AG04449 (cell line): ENCODE measurements at regions not wholly inside any gene's neighbourhood (a gene's known extent, or its start where the extent isn't known, plus 50 kb on each side); places are given as distances from the start of the nearest gene placed in this dataset.

ENCODE experiments used
- CTCF ChIA-PET: fragments of 350-600 bp; formaldehyde crosslinking; extraction: SDS; loops from one replicate; lab custom pipeline; 2021; ENCODE audit warnings: antibody characterized with exemption; lab: Yijun Ruan, JAX
- POLR2A ChIA-PET: fragments of 400-600, 350-600 bp; formaldehyde crosslinking; extraction: SDS; loops from one replicate; lab custom pipeline; 2020; ENCODE audit warnings: antibody characterized with exemption, inconsistent platforms; lab: Yijun Ruan, JAX
- DNase-seq: peaks from one replicate; pipeline ENCODE4 v3.0.0-alpha.2; 2010; ENCODE audit warnings: low read depth, low spot score
- H3K4me3 ChIP-seq: 2 replicates; pipeline ENCODE4 v1.5.1; 2011; ENCODE audit warnings: low read depth, mild to moderate bottlenecking, control low read depth, low read length
- TF ChIP-seq, protein P1 (sequence below): IDR thresholded peaks from one replicate; pipeline ENCODE4 v1.5.1; 2011; ENCODE audit warnings: mild to moderate bottlenecking, moderate library complexity, low read length, control low read depth, inconsistent platforms; ENCODE audit not compliant: insufficient read depth; ENCODE audit errors: missing control alignments

DNA sequence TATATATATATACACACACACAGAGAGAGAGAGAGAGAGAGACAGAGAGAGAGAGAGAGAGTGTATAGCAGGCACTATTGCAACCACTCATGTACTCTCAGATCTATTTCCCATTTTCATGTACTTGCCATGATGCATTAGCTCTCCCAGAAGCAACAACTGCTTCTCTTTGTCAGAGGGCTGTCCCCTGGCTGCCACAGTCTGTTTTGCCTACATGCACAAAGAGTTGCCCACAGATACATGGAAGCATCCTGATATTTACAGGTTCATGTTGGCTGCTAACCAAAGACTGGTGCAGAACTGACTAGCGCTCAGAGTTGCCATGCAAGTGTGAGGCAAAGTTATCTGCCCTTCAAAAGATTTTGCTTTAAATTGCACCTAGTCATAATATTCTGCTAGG lies 469.3 kb upstream of the ZNF804A start:
- ChIA-PET POLR2A (no interaction called here), CTCF (no interaction called here)
- DNase-seq = no peak
- no peak overlapping the region for H3K4me3 ChIP-seq
- TF ChIP-seq, protein P1, sequence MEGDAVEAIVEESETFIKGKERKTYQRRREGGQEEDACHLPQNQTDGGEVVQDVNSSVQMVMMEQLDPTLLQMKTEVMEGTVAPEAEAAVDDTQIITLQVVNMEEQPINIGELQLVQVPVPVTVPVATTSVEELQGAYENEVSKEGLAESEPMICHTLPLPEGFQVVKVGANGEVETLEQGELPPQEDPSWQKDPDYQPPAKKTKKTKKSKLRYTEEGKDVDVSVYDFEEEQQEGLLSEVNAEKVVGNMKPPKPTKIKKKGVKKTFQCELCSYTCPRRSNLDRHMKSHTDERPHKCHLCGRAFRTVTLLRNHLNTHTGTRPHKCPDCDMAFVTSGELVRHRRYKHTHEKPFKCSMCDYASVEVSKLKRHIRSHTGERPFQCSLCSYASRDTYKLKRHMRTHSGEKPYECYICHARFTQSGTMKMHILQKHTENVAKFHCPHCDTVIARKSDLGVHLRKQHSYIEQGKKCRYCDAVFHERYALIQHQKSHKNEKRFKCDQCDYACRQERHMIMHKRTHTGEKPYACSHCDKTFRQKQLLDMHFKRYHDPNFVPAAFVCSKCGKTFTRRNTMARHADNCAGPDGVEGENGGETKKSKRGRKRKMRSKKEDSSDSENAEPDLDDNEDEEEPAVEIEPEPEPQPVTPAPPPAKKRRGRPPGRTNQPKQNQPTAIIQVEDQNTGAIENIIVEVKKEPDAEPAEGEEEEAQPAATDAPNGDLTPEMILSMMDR = no peak

- POLR2A ChIA-PET = no interaction called here
- TF ChIP-seq, protein P1 = no peak
- no peak overlapping the region for H3K4me3 ChIP-seq
- DNase-seq = no peak
- CTCF ChIA-PET = no interaction called here
Observed at GRCh38 chr2:184137955-184138354, 460.4 kb upstream of the ZNF804A start.

GRCh38 chr2:184141866-184142265 lies 456.5 kb upstream of the ZNF804A start:
- no peak for DNase-seq
- POLR2A ChIA-PET = no interaction called here
- CTCF ChIA-PET = no interaction called here
- TF ChIP-seq, protein P1 = no peak
- no peak overlapping the region for H3K4me3 ChIP-seq

- POLR2A ChIA-PET = no interaction called here
- no peak overlapping the region for H3K4me3 ChIP-seq
- CTCF ChIA-PET = no interaction called here
- TF ChIP-seq, protein P1 = no peak
- no peak for DNase-seq
Observed at GRCh38 chr2:184154438-184154837, 443.9 kb upstream of the ZNF804A start.

GRCh38 chr2:184155791-184156190 lies 442.5 kb upstream of the ZNF804A start:
- POLR2A ChIA-PET = no interaction called here
- TF ChIP-seq, protein P1 = no peak
- no peak overlapping the region for H3K4me3 ChIP-seq
- CTCF ChIA-PET = no interaction called here
- DNase-seq = no peak

GRCh38 chr2:184157141-184157540 lies 441.2 kb upstream of the ZNF804A start:
- ChIA-PET POLR2A (no interaction called here), CTCF (no interaction called here)
- no peak for DNase-seq
- TF ChIP-seq, protein P1 = no peak
- H3K4me3 ChIP-seq = no peak overlapping the region
